Muscle layer of duodenum (tissue), 2 donors: ENCODE measurements at regions not wholly inside any gene's neighbourhood (a gene's known extent, or its start where the extent isn't known, plus 50 kb on each side); places are given as distances from the start of the nearest gene placed in this dataset.
"Not testable (repeated sequence)": the region's sequence is repeated elsewhere in the genome, so short reads cannot be mapped to it uniquely, and the experiment has no call there.

Experiments used
- H3K27ac ChIP-seq: one replicate; pipeline ENCODE4 v1.7.0; 2013; ENCODE audit warnings: mild to moderate bottlenecking, low read length
- H3K27me3 ChIP-seq: one replicate; pipeline ENCODE4 v1.7.0; 2013; ENCODE audit warnings: low read depth, mild to moderate bottlenecking, control low read depth, low read length
- H3K36me3 ChIP-seq, 2 donors: one replicate each; pipeline ENCODE4 v1.7.0; 2013; ENCODE audit warnings: low read length in 2 of 2, control low read depth in 1 of 2, mild to moderate bottlenecking in 1 of 2; ENCODE audit not compliant: insufficient read depth in 2 of 2, control insufficient read depth in 1 of 2
- H3K4me1 ChIP-seq, 2 donors: one replicate each; pipeline ENCODE4 v1.7.0; 2013; ENCODE audit warnings: low read length in 2 of 2, mild to moderate bottlenecking in 2 of 2, control low read depth in 1 of 2, moderate library complexity in 1 of 2; ENCODE audit not compliant: insufficient read depth in 2 of 2, control insufficient read depth in 1 of 2
- H3K4me3 ChIP-seq, 2 donors: one replicate each; pipeline ENCODE4 v1.7.0; 2013; ENCODE audit warnings: low read length in 2 of 2, low read depth in 1 of 2, mild to moderate bottlenecking in 1 of 2
- H3K9me3 ChIP-seq, 2 donors: one replicate each; pipeline ENCODE4 v1.7.0; 2013; ENCODE audit warnings: low read length in 2 of 2, control low read depth in 1 of 2, mild to moderate bottlenecking in 1 of 2; ENCODE audit not compliant: control insufficient read depth in 1 of 2
- donor health status: healthy.

DNA sequence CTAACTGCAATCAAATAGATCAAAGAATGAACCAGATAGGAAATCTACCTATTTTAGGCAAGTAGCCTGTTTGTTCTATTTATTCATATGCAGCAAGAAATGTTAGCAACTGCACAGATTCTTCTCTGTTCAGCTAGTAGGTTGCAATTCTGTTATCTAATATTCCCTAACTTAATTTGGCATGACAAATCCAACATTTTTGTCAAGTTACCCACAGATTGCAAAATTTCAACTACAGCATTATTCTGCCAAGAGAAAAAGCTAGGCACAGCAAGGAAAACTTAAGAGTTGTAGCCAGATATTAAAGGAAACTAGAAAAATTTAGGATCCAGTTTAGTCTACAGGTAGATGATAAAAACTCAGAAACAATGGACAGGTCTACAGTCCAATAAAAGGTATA is 104.4 kb upstream of the SYNCRIP start:
- Histone ChIP-seq H3K27ac (no peak overlapping the region), H3K9me3 (no peaks in the 10 kb centered on the region), H3K4me1 (no peaks in the 10 kb centered on the region)

DNA sequence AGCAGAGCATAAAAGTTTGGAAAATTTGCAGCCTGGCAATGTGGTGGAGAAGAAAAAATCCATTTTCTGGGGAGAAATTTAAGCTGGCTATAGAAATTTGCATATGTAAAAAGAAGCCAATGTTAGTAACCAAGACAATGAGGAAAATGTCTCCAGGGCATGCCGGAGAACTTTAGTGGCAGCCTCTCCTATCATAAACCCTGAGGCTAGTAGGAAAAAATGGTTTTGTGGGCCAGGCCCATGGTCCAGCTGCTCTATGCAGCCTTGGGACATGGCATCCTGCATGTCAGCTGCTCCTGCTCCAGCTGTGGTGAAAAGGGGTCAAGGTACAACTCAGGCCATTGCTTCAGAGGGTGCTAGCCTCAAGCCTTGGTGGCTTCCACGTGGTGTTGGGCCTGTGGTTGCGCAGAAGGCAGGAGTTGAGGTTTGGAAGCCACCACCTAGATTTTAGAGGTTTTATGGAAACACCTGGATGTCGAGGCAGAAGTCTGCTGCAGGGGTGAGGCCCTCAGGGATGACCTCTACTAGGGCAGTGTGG is 101.8 kb upstream of the SYNCRIP start:
- no peak overlapping the region for H3K27ac ChIP-seq
- H3K27me3 ChIP-seq, result no peaks in the 10 kb centered on the region
- H3K4me1 ChIP-seq, result no peaks in the 10 kb centered on the region
- H3K36me3 ChIP-seq, result no peaks in the 10 kb centered on the region
- H3K4me3 ChIP-seq, result no peak overlapping the region
- H3K9me3 ChIP-seq, result no peaks in the 10 kb centered on the region

More for the DNA sequence above, 104.4 kb upstream of the SYNCRIP start:
- Histone ChIP-seq H3K27me3 (no peaks in the 10 kb centered on the region), H3K4me3 (no peak overlapping the region), H3K36me3 (no peaks in the 10 kb centered on the region)

DNA sequence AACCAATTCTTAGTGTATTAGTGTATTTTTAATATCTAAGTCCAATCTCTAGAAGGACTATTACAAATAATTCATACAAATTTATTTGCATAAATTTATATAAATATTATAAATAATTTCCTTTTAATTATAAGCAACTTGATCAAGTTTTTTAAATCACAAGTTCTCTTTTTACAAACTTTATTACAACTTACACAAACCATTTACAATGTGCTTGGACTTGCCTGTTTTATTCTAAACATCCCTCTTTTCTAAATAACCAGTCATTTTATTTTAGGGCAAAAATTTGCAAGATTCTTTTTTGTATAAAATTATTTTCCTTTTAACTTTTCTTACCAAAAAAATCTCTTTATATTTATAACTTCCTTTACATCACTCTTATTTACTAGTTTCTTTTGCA is 83.5 kb upstream of the SYNCRIP start:
- Histone ChIP-seq H3K9me3 (peaks cover 0 to 6% of the 10 kb centered on the region in 2 donors), H3K27ac (no peak overlapping the region)

DNA sequence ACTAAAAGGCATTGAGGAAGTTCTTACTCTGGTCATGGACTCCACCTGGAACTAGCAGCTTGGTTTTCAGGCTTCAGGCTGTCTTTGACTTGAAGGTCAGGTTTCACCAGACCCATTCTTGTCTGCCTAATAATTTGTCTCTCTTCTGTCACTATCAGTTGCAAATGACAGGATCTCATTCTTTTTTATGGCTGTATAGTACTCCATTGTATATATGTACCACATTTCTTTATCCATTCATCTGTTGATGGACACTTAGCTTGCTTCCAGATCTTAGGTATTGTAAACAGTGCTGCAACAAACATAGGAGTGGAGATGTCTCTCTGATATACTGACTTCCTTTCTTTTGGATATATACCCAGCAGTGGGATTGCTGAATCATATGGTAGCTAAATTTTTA is 73.1 kb upstream of the SYNCRIP start:
- no peak overlapping the region for H3K4me3 ChIP-seq
- peaks cover 0 to 4% of the 10 kb centered on the region in 2 donors for H3K9me3 ChIP-seq
- H3K36me3 ChIP-seq, result no peaks in the 10 kb centered on the region
- H3K27ac ChIP-seq, result no peak overlapping the region
- no peaks in the 10 kb centered on the region for H3K27me3 ChIP-seq
- no peaks in the 10 kb centered on the region for H3K4me1 ChIP-seq

More for the DNA sequence above, 83.5 kb upstream of the SYNCRIP start:
- Histone ChIP-seq H3K27me3 (no peaks in the 10 kb centered on the region), H3K36me3 (no peaks in the 10 kb centered on the region), H3K4me3 (no peak overlapping the region), H3K4me1 (no peaks in the 10 kb centered on the region)

DNA sequence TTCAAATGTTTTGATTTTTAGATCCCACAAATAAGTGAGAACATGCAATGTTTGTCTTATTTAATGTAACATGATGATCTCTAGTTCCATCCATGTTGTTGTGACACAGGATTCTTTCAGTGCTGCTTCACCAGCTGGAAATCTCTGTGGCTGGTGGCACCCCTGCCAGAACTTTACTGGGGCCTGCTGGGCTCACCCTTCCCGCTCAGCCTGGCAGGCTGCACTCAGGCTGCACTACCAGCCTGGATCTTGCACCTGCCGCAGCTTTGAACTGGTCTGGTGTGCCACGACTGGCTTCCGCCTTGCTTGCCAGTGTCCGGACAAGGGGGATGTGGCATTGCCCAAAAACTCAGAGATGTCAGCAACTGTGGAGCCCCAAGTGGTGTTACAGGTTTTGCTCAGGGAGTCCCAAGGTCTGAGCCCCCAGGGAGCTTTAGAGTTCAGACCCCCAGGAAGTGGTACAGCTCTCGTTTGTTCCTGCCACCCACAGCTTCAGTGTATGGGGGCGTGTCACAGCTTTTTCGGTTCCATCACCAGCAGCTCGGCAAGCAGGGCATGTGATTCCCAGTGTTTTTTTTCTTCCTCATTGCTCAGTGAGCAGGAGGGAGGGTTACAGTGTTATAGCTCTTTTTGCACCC is 72.3 kb upstream of the SYNCRIP start:
- peaks cover 0 to 4% of the 10 kb centered on the region in 2 donors for H3K9me3 ChIP-seq
- no peaks in the 10 kb centered on the region for H3K36me3 ChIP-seq
- no peak overlapping the region for H3K4me3 ChIP-seq
- no peaks in the 10 kb centered on the region for H3K4me1 ChIP-seq
- no peaks in the 10 kb centered on the region for H3K27me3 ChIP-seq
- no peak overlapping the region for H3K27ac ChIP-seq

DNA sequence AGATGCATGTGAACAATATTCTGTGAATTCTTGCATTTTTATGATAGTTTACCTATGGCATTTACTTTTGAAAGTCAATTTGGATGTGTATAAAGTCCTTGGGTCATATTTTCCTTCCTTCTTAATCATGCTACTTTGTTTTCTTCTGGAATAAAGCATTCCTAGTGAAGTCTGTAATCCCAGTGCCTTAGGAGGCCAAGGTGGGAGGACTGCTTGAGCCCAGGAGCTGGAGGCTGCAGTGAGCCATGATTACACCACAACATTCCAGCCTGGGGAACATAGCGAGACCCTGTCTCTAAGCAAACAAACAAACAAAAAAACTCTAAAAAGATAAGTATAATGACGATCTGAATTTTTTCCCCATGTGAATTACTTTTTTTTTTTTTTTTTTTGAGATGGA is 69.7 kb upstream of the SYNCRIP start:
- no peaks in the 10 kb centered on the region for H3K27me3 ChIP-seq
- no peak overlapping the region for H3K4me3 ChIP-seq
- no peaks in the 10 kb centered on the region for H3K36me3 ChIP-seq
- H3K27ac ChIP-seq, result no peak overlapping the region
- H3K4me1 ChIP-seq, result no peaks in the 10 kb centered on the region
- peaks cover 0 to 2% of the 10 kb centered on the region in 2 donors for H3K9me3 ChIP-seq

DNA sequence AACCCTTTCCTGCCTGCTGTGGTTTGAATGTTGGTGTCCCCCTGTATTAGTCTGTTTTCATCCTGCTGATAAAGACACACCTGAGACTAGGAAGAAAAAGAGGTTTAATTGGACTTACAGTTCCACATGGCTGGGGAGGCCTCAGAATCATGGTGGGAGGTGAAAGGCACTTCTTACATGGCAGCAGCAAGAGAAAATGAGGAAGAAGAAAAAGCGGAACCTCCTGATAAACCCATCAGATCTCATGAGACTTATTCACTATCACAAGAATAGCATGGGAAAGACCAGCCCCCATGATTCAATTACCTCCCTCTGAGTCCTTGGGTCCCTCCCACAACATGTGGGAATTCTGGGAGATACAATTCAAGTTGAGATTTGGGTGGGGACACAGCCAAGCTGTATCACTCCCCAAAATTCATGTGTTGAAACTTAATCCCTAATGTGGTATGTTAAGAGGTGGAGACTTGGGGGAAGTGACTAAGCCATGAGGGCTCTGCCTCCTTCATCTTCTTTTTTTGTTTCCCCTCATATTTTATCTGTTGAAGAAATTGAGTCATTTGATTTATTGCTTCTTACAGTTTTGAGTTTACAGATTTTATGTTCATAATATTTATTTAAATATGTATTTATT is 64.9 kb upstream of the SYNCRIP start:
- H3K4me1 ChIP-seq, H3K4me3 ChIP-seq: not testable (repeated sequence)

DNA sequence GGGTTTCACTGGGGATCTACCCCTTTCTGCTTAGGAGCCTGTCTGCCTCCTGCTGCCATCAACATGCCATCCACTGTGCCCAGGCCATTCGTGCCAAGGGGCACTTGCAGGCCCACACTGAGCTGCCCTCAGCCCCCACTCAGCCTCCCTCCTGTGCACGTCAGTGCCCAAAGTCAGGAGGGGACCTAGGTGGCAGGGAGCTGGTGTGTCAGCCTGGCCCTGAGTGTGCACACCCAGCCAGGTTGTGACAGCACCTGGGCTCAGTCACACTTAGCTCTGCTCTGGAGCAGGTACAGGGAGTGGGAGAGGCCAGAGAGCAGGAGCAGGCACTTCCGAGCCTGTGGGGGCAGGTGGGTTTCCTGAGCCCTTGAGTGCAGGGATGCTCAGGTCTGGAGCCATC is 63.6 kb upstream of the SYNCRIP start:
- Histone ChIP-seq H3K9me3 (no peaks in the 10 kb centered on the region), H3K36me3 (no peaks in the 10 kb centered on the region), H3K27ac (no peak overlapping the region), H3K4me1 (no peaks in the 10 kb centered on the region), H3K27me3 (no peaks in the 10 kb centered on the region), H3K4me3 (no peak overlapping the region)

More for the DNA sequence above, 64.9 kb upstream of the SYNCRIP start:
- H3K36me3 ChIP-seq, H3K27me3 ChIP-seq, H3K9me3 ChIP-seq, H3K27ac ChIP-seq: not testable (repeated sequence)

DNA sequence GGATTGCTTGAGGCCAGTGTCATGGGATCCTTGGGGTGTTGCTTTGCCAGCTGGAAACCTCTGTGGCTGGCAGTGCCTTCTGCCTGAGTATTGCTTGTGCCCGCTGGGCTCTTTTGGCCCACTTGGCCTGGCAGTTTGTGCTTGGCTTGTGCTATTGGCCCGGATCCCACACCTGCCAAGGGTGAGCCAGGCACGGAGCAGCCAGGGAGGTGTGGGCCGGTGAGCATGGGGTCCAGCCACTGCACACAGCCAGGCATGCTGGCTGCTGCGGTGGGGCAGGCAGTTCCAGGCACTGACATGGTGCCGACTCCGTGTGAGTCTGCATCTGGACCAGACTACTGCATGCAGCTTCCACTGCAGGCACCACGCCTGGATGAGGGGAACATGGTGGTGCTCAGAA is 62.5 kb upstream of the SYNCRIP start:
- Histone ChIP-seq H3K36me3 (no peaks in the 10 kb centered on the region), H3K4me3 (no peak overlapping the region)

DNA sequence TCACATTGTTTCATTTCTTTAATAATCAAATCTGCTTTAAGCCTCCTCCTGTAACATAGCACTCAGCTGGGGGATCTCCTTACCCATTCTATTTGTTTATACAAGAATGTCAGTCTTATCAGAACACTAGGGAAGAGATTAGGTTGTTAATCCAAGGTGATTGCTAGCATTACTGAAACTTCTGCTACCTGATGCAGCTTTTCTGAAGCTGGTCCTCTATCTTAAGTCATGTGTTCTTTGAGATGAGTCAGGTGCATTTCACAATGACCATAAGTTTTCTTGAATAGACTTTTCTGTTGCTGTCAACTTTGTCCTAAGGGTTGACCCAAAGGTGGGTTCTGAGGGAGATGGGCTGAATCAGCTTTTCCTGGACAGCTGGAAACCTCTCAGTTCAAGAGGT is 60.7 kb upstream of the SYNCRIP start:
- H3K4me3 ChIP-seq, result no peak overlapping the region
- H3K36me3 ChIP-seq, result no peaks in the 10 kb centered on the region
- no peak overlapping the region for H3K27ac ChIP-seq
- H3K27me3 ChIP-seq, result no peaks in the 10 kb centered on the region
- no peaks in the 10 kb centered on the region for H3K4me1 ChIP-seq
- H3K9me3 ChIP-seq, result no peaks in the 10 kb centered on the region

More for the DNA sequence above, 62.5 kb upstream of the SYNCRIP start:
- no peak overlapping the region for H3K27ac ChIP-seq
- H3K9me3 ChIP-seq, result no peaks in the 10 kb centered on the region
- no peaks in the 10 kb centered on the region for H3K27me3 ChIP-seq
- H3K4me1 ChIP-seq, result no peaks in the 10 kb centered on the region
